NCI-H146 (cell line): ENCODE measurements at regions not wholly inside any gene's neighbourhood (a gene's known extent, or its start where the extent isn't known, plus 50 kb on each side); places are given as distances from the start of the nearest gene placed in this dataset.
"Not testable (repeated sequence)": the region's sequence is repeated elsewhere in the genome, so short reads cannot be mapped to it uniquely, and the experiment has no call there.

Experiments
- DNase-seq: peaks from one replicate; lab custom pipeline; 2025; lab: John Stamatoyannopoulos, UW

DNA sequence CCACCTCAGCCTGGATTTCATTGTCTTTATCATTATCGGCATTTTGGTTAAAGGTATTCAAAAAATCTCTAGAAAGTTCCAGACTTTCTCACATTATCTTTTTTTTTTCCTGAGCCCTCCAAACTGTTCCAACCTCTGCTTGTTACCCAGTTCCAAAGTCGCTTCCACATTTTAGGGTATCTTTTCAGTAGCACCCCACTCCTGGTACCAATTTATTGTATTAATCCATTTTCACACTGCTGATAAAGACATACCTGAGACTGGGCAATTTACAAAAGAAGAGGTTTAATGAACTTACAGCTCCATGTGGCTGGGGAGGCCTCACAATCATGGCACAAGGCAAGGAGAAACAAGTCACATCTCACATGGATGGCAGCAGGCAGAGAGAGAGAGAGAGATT, 145.5 kb upstream of the SSTR1 start:
- not testable (repeated sequence) for DNase-seq

DNA sequence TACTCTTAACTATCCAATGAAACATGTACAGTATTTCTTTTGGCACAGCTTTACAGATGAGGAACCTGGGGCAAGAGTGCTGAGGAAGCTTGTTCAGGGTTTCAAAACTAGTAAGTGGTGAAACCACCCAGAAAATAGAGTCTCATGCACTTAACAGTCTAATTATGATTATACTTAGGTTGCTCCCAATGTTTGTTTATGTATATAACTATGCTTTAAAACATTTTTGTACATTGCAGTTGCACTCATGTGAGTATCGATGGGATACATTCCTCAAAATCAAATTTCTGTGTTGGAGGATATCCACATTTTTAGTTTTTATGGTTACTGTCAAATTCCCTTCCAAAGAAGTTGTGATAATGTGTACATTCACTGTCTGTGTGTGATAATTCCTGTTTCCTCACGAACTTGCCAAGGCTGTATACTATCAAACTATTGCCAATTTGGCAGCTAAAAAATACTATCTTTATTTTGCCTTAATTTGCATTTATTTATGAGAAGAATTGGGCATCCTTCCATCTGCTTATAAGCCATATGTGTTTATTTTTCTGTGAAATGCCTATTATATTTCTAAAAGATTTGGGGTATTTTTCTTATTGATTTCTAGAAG, 143.9 kb upstream of the SSTR1 start:
- DNase-seq = no peak

DNA sequence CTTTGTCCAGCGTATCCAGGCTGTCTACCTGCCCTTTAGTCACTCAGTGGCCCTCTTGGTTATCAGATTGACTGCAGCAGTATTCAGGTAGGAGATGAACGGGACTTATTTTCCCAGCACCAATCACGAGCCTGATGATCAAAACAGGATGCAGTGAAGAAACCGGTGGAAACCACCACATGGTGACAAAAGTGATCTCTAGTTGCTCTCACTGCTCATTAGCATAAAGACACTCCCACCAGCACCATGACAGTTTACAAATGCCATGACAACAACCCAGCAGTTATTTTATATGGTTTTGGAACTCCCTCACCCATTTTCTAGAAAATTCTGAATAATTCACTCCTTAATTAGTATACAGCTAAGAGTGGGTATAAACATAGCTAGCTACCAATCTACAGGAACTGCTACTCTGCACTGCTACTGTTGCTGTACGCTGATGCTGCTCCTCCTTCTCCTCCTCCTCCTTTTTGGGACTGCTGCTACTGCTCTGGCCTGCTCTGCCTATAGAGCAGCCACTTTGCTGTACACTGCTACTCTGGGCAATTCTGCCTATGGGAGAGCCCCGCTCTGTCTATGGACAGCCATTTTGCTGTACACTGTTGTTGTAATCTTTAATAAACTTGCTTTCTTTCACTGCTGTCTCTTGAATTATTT, 142.5 kb upstream of the SSTR1 start:
- no peak for DNase-seq

DNA sequence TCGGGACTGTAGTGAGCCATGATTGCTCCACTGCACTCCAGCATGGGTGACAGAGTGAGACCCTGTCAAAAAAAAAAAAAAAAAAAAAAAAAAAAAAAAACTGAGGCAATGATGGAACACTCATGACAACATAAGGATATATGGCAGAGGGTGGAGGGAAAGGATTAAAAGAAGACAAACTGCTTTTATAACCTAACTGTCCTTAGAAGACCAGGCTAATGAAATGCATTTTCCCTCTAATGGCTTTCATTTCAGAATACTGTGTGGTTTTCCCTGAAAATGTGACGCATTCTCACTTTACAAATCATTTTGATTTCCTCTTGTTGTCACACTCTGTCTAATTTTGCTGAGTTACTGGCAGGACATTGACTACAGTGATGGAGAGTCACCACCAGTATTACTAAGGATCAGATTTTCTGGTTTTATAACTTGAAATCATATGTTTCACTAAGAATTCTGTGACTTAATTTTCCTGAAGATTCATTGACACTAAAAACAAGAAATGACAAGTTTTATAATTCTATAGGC, 137.6 kb upstream of the SSTR1 start:
- no peak for DNase-seq

DNA sequence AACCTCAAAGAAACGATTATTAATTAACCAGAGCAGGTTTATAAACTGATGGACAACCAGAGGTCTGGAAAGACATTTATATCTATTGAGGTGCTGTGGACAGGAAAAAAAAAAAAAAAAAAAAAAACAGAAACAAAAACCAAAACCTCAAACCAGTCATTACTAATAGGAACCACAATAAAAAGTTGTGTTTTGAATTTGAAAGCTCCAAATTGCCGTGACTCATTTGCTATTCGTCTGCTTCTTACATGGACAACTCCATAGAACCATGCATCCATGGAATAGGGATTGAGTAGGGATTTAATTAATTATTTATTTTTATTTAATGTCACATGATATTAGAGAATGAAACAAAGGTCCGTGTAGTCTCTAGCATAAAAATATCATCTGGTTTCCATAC, 134.1 kb upstream of the SSTR1 start:
- DNase-seq = no peak

DNA sequence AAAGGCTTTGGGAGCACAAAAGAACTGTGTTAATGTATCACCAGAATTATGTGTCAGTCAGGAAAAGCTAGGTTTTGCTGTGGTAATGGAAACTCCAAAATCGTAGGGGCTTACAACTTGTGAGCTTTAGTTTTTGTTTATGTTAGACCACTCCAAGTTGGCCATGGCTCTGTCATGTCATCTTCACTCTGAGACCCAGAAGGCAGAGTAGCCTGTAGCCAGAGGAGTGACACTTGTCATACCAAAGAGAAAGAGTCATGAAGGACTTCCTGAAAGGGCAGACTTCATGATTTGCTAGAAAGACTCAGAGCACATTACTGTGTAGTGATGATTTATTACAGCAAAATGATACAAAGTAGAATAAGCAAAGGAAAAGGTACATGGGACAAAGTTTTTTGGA, 133.6 kb upstream of the SSTR1 start:
- no peak for DNase-seq

DNA sequence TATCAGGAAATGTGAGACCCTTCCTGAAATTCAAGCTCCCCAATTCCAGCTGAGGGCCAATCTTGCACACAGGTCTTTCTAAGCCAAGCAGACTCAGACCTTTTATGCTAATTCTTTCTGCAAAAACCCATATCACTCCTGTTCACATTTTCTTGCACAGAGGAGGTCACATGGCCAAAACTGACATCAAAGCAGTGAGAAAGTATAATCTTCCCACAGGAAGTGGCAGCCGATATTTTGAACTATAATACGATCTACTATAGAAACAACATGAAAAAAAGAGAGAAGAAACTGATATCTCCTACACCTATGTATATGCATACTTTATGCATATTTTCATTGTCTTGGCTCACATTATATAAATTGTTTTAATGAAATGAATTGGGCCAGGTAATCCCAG, 132.9 kb upstream of the SSTR1 start:
- DNase-seq = no peak

DNA sequence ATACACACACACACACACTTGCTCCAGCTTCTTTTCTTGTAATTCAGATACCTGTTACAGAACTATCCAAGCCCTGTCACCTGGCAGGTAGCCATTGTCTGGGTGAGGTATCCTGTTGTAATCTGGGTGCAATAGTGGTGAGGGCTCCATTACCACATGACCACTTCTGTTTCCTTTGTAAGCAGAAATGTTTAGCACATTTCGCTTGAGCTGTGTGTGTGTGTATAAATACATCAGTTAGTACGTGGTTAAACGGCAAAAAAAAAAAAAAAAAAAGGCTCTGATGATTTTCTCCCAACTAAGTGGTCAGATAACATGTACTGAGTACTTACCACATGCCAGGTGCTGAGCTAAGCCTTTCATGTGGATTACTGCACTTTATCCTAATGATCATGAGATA, 129.3 kb upstream of the SSTR1 start:
- peak; percentile 15 for DNase-seq

DNA sequence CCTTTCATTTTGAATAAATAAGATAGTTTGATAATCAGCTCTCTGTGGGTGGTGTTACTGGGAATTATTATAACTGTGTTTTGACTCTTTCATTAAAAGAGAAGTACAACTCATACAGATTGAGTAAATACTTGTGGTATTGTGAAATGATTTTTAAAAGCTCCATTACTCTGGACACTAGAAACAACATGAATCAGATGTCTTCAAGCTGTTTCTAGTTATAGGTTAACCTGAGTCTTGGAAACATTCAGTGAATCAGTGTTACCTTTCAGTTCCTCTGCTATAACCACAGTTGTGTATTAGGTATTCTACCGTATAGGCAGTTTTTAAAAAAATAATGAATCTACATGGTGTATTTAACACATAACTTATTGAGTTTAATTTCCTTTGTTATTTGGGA, 128.4 kb upstream of the SSTR1 start:
- no peak for DNase-seq

DNA sequence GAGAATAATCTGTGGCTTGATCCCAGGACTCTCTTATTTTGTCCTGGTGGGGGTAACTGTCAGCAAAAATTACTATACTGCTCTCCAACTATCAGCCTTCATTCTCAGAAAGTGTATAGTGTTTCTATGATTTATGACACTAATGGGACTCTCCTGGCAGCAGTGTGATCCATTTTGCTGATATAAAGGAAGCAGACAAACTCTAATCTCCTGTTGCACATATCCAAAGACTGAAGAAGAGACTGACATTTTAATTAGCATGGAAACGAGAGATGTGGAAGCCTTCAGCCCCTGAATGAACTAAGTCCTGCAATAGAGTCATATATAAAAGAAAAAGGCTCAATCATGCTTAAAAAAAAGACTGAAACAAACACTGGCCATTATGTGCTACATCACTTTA, 127.8 kb upstream of the SSTR1 start:
- DNase-seq = no peak

DNA sequence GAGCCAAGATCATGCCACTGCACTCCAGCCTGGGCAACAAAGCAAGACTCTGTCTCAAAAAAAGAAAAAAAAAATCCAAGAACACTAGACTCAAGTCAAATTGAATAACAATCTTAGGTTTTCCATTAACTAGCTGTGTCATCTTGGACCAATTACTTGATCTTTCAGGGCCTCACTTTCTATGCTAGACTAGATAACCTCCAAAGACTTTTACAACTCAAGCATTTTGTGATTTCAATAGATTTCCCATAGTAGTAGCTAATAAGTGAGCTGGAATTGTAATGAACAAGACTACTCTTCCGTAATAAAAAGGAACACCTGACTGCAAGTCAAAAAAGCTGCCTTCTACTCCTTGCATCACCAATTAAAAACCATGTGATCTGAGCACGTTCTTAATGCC, 127.0 kb upstream of the SSTR1 start:
- no peak for DNase-seq

DNA sequence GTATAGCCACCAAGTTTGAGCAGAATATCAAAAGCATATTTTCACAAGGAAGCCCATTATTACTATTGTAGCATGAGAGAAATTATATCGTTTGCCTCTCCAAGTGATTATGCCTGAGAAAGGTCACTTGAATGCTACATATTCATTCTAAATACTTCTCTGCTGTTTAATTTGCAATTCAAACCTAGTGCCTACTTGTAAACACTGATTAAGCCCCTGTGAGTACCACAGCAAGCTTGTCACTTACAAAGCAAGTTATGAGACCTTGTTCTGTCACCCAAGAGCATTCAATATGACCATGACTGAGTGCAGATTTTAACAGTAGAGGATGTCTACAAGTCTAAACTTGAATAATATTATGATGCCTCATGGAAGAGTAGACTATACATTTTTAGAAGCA, 124.7 kb upstream of the SSTR1 start:
- DNase-seq = no peak

DNA sequence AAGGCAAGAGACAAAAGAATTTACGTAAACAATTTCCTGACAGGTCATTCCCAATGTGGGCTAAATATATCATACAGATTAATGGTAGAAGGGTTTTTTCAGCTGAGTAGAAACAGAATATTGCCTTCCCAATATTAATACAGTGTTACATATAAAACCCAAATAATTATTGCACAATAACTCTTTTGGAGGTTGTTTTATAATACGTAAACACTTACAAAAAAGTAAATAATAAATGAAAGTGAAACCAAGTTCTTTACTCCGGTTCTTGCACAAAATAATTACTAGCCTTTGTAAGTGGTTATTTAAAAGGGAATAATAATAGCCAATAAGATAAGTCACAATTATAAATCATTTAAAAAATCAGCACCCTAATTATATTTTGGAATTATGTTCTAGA, 118.6 kb upstream of the SSTR1 start:
- no peak for DNase-seq

DNA sequence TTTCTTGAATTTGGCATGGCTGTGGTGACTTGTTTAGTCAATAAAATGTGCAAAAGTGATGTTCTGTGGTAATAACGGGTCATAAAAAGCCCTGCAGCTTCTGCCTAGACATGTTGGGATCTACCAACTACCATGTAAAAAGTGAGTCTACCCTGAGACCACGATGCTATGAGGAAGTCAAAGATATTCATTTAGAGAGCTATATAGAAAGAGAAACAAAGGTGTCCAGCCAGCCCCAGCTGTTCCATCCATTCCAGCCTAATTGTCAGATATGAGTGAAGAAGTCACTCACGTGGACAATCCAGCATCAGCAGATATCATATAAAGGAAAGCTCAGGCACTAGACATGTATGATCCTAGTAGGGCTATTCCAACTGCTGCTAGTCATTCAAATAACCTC, 117.2 kb upstream of the SSTR1 start:
- no peak for DNase-seq

DNA sequence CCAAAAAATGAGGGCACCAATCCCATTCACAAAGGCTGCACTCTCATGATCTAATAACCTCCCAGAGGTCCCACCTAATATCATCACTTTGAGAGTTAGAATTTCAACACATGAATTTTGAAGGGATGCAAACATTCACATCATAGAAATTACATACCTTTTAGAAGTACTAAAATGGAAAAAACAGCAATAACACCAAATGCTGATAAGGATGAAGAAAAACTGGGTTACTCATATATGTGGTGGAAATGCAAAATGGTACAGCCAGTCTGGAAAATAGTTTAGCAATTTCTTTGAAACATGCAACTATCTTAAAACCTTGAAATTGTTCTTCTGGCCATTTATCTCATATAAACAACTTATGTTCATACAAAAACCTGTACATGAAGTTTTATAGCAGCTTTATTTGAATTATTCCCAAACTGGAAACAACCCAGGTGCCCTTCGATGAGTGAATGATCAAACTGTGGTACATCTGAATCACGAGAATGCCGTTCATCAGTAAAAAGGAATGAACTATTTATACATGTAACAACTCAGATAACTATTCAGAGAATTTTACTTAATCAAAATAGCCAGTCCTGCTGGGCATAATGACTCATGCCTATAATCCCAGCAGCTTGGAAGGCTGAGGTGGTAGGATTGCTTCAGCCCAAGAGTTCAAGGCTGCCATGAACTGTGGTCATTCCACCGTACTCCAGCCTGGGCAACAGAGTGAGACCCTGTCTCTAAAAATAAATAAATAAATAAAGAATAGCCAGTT, 109.4 kb upstream of the SSTR1 start:
- DNase-seq = no peak

DNA sequence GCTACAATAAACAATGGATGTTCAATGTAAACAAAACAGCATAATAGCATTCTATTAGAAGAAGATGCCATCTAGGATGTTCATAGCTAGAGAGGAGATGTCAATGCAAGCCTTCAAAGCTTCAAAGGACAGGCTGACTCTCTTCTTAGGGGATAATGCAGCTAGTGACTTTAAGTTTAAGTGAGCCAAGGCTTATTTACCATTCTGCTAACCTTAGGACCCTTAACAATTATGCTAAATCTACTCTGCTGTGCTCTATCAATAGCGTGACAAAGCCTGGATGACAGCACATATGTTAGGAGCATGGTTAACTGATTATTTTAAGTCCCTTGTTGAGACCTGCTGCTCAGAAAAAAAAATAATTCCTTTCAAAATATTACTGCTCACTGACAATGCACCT, 106.0 kb upstream of the SSTR1 start:
- DNase-seq = no peak

DNA sequence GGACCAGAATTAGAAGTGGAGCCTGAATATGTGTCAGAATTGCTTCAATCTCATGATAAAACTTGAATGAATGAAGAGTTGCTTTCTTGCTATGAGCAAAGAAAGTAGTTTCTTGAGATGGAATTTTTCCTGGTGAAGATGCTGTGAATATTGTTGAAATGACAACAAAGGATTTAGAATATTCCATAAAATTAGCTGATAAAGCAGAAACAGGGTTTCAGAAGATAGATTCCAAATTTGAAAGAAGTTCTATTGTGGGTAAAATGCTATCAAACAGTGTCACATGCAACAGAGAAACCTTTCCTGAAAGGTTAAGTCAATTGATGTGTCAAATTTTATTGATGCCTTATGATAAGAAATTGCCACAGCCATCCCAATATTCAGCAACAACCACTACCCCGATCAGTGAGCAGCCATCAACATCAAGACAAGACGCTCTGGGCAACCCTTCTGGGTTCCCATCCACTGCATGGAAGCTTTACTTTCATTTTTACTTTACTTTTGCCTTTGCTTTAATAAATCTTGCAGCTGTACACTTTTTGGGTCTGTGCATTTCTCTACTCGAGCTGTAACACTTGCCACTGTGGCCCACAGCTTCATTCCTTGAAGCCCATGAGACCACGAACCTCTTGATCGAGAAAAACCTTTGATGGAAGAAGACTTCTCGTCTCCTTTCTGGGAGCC, 104.0 kb upstream of the SSTR1 start:
- no peak for DNase-seq

DNA sequence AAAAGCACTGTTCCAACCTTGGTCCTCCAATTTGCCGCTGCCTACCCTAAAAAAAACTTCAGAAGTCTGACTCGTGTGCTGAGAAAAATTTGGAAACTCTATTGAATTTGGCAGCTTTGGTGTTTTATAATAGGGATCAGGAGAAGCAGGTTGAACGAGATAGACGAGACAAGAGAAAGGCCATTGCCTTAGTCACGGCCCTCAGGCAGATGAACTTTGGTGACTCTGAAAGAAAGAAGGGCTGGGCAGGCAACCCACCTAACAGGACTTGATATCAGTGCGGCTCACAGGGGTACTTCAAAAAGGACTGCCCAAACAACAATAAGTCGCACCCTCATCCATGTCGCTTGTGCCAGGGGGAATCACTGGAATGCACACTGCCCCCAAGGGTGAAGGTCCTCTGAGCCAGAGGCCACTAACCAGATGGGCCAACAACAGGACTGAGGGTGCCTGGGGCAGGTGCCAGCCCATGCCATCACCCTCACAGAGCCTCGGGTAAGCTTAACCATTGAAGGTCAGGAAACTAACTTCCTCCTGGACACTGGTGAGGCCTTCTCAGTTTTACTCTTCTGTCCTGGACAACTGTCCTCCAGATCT, 102.5 kb upstream of the SSTR1 start:
- no peak for DNase-seq

DNA sequence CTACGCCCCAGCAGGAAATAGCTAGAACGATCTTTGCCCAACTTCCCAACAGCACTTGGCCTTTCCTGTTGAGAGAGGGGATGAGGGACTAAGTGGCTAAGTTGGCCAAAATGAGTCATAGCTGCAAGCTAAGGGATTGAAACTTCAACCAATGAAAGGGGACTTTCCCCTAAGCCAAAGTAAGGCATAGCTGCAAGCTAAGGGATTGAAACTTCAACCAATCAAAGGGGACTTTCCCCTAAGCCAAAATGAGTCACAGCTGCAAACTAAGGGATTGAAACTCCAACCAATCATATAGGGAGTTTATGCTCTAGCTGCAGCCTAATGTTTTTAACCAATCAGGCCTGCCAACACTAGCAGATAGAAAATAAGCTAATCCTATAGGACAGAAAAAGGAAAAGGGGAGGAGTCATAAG, 100.5 kb upstream of the SSTR1 start:
- no peak for DNase-seq

DNA sequence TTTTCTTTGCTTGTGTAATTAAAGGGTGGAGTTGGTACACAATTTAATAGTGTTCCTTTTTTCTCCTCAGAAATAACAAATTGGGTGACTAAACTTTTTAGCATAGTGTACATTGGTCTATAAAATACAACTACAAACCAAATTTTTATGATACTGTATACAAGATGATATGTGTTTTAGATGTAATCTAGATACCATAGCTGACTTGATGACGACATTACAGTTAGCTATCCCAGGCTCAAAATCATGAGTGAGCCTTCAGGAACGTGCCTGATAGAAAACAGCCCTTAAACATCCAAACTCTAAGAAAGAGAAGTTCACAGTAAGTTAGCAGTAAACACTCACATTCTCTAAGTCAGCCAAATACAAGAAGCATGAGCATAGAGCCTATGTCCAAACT, 99.0 kb upstream of the SSTR1 start:
- DNase-seq = no peak

DNA sequence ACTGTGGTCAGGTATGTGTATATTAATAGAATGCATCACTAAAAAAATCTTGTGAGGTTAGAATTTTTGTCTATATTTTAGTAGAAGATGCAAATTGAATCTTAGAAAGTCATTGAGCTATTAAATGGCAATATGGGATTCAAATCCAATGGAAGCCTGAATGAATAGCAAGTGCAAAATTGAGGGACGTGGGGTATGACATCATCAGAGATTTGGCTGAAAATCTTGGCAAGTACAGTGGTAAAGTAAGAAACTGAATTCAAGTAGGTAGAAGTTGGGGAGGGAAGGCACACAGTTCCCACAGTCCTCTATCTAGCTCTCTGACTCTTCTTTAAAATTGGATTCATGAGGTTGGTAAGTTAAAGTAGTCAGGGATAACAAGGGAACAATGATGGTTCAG, 97.4 kb upstream of the SSTR1 start:
- no peak for DNase-seq

DNA sequence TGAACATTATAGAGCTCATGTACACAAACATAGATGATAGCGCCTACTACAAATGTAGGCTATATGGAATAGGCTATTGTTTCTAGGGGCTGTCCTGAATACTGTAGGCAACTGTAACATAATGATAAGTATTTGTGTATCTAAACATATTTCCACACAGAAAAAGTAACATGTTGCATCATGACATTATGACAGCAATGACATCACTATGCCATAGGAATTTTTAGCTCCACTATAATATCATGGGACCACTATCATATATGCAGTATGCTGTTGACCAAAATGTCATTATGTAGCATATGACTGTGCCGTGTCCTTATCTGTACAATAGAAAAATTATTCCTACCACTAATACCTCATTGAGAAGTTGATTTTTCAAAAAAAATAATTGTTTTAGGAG, 96.7 kb upstream of the SSTR1 start:
- no peak for DNase-seq
